A549 (cell line): ENCODE measurements at regions not wholly inside any gene's neighbourhood (a gene's known extent, or its start where the extent isn't known, plus 50 kb on each side); places are given as distances from the start of the nearest gene placed in this dataset.

ENCODE experiments used
- JUN ChIP-seq, 2 experiments: fragments of >200 bp; sonication (Bioruptor Twin); formaldehyde crosslinking; IDR thresholded peaks; 2 replicates in 1 of 2; 3 replicates in 1 of 2; pipeline ENCODE4 v1.6.1; 2016 to 2017
- TF ChIP-seq, protein P1 (sequence below): fragments of >200 bp; sonication (Bioruptor Twin); formaldehyde crosslinking; IDR thresholded peaks from 3 replicates; pipeline ENCODE4 v1.5.1; 2016
- TF ChIP-seq, protein P2 (sequence below): fragments of >200 bp; sonication (Bioruptor Twin); formaldehyde crosslinking; IDR thresholded peaks from 3 replicates; pipeline ENCODE4 v1.6.1; 2016

DNA sequence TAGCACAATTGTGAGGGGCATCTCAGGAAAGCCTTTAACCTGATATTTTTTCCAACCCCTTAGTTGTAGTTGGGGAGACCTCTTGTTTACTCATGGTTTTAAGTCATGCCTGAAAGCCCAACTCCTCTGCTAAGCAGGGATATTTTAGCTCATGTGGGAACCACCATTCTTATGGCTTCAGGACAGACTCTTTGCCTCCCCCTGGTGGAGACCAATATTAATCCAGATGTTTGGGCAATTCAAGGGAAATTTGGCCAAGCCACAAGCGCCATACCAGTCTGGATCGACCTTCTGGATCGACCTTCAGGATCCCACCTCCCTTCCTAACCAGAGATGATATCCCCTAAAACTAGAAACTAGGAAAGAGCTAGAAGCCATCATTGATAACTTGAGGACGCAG lies 211.2 kb downstream of the C6orf118 start:
- TF ChIP-seq, protein P1, sequence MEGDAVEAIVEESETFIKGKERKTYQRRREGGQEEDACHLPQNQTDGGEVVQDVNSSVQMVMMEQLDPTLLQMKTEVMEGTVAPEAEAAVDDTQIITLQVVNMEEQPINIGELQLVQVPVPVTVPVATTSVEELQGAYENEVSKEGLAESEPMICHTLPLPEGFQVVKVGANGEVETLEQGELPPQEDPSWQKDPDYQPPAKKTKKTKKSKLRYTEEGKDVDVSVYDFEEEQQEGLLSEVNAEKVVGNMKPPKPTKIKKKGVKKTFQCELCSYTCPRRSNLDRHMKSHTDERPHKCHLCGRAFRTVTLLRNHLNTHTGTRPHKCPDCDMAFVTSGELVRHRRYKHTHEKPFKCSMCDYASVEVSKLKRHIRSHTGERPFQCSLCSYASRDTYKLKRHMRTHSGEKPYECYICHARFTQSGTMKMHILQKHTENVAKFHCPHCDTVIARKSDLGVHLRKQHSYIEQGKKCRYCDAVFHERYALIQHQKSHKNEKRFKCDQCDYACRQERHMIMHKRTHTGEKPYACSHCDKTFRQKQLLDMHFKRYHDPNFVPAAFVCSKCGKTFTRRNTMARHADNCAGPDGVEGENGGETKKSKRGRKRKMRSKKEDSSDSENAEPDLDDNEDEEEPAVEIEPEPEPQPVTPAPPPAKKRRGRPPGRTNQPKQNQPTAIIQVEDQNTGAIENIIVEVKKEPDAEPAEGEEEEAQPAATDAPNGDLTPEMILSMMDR = no peak
- TF ChIP-seq JUN (IDR thresholded peaks at IDR 0.05) = no peak
- TF ChIP-seq, protein P2, sequence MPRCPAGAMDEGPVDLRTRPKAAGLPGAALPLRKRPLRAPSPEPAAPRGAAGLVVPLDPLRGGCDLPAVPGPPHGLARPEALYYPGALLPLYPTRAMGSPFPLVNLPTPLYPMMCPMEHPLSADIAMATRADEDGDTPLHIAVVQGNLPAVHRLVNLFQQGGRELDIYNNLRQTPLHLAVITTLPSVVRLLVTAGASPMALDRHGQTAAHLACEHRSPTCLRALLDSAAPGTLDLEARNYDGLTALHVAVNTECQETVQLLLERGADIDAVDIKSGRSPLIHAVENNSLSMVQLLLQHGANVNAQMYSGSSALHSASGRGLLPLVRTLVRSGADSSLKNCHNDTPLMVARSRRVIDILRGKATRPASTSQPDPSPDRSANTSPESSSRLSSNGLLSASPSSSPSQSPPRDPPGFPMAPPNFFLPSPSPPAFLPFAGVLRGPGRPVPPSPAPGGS = no peak
